K562 (cell line): ENCODE measurements at regions not wholly inside any gene's neighbourhood (a gene's known extent, or its start where the extent isn't known, plus 50 kb on each side); places are given as distances from the start of the nearest gene placed in this dataset.

ENCODE experiments used
- POLR2AphosphoS5 ChIP-seq: IDR thresholded peaks from 2 replicates; pipeline ENCODE4 v1.6.1; 2011; ENCODE audit warnings: mild to moderate bottlenecking, low read depth, low read length, moderate library complexity; ENCODE audit not compliant: control insufficient read depth, insufficient read depth
- SMARCB1 ChIP-seq: IDR thresholded peaks from 2 replicates; pipeline ENCODE4 v1.6.1; 2011; ENCODE audit warnings: improper control_type of control experiment, low read depth; ENCODE audit not compliant: insufficient read length
- XRCC5 ChIP-seq: fragments of 200-400 bp; formaldehyde crosslinking; IDR thresholded peaks from 2 replicates; pipeline ENCODE4 v1.6.1; 2017; ENCODE audit warnings: low read depth, mild to moderate bottlenecking, low read length

- TF ChIP-seq SMARCB1 (no peak), POLR2AphosphoS5 (no peak), XRCC5 (no peak)
Measured at GRCh38 chr1:177340601-177341067, 169.9 kb downstream of the BRINP2 start.
